ENCODE measurements at regions not wholly inside any gene's neighbourhood (a gene's known extent, or its start where the extent isn't known, plus 50 kb on each side); places are given as distances from the start of the nearest gene placed in this dataset.

DNA sequence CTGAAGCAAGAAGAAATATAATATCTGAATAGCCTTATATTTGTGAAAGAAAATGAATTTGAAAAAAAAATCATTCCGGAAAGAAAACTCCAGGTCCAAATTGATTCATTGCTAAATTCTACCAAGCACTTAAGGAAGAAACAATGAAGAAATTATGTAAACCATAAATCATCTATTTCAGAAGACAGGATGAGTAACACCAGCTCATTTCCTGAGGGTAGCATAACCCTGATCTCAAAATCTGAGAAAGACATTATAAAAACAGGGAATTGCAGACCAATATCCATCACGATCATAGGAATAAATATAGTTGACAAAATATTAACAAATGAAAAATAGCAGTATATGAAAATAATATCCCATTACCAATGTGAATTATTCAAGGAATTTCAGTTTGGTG is 70.1 kb upstream of the RAB18 start:
- TF ChIP-seq, protein P1, sequence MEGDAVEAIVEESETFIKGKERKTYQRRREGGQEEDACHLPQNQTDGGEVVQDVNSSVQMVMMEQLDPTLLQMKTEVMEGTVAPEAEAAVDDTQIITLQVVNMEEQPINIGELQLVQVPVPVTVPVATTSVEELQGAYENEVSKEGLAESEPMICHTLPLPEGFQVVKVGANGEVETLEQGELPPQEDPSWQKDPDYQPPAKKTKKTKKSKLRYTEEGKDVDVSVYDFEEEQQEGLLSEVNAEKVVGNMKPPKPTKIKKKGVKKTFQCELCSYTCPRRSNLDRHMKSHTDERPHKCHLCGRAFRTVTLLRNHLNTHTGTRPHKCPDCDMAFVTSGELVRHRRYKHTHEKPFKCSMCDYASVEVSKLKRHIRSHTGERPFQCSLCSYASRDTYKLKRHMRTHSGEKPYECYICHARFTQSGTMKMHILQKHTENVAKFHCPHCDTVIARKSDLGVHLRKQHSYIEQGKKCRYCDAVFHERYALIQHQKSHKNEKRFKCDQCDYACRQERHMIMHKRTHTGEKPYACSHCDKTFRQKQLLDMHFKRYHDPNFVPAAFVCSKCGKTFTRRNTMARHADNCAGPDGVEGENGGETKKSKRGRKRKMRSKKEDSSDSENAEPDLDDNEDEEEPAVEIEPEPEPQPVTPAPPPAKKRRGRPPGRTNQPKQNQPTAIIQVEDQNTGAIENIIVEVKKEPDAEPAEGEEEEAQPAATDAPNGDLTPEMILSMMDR (IDR thresholded peaks at IDR 0.05 in 4 of 5, conservative IDR thresholded peaks at IDR 0.05 in 1 of 5) = no peak
- no peak for TF ChIP-seq POLR2A (IDR thresholded peaks at IDR 0.05)
